Activated naive CD8-positive, alpha-beta T cell (primary cell): ENCODE measurements at regions not wholly inside any gene's neighbourhood (a gene's known extent, or its start where the extent isn't known, plus 50 kb on each side); places are given as distances from the start of the nearest gene placed in this dataset.
"Not testable (repeated sequence)": the region's sequence is repeated elsewhere in the genome, so short reads cannot be mapped to it uniquely, and the experiment has no call there.

Source experiments
- H3K27ac Mint-ChIP-seq: one replicate; pipeline ENCODE4 v1.8.0; 2021; ENCODE audit warnings: mixed read lengths
- H3K27me3 Mint-ChIP-seq: one replicate; pipeline ENCODE4 v1.8.0; 2021; ENCODE audit warnings: mixed read lengths
- H3K36me3 Mint-ChIP-seq: one replicate; pipeline ENCODE4 v1.8.0; 2021; ENCODE audit warnings: mixed read lengths
- H3K4me1 Mint-ChIP-seq: one replicate; pipeline ENCODE4 v1.8.0; 2021; ENCODE audit warnings: low read depth, mixed read lengths
- H3K4me3 Mint-ChIP-seq: one replicate; pipeline ENCODE4 v1.8.0; 2021; ENCODE audit warnings: mild to moderate bottlenecking, mixed read lengths
- H3K9me3 Mint-ChIP-seq: one replicate; pipeline ENCODE4 v1.8.0; 2021; ENCODE audit warnings: low read depth, mixed read lengths

DNA sequence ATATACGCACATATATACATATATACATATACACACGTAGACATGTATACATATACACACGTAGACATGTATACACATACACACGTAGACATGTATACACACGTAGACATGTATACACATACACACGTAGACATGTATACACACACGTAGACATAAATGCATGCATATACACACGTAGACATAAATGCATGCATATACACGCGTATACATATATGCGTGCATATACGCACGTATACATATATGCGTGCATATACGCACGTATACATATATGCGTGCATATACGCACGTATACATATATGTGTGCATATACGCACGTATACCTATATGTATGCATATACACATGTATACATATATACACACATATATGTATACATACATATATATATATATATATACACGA is 114.9 kb upstream of the XIST start:
- H3K4me3 Mint-ChIP-seq, H3K36me3 Mint-ChIP-seq: not testable (repeated sequence)

DNA sequence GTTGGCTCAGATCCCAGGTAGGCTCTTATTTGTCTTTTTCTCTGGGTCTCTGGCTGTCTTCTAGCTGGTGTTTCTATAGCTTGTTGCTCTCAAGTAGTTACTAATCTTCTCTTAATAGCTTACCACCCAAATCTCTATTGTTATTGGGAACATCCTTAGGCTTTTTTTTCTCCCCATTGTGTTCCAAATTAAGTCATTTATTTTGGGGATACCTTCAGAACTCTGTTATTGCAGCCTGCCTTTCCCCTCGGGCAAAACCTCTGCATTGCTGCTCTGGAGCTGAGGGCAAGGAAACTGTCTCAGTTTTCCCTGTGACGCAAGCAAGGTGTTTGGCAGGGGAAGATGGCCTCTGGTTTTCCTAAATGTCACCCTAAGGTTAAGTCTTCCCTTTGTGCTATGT is 113.3 kb upstream of the XIST start:
- H3K27me3 Mint-ChIP-seq = no peaks in the 10 kb centered on the region
- no peaks in the 10 kb centered on the region for H3K9me3 Mint-ChIP-seq
- H3K4me3 Mint-ChIP-seq = no peak overlapping the region
- no peak overlapping the region for H3K27ac Mint-ChIP-seq
- H3K36me3 Mint-ChIP-seq = peaks cover 4% of the 10 kb centered on the region
- peaks cover 28% of the 10 kb centered on the region for H3K4me1 Mint-ChIP-seq

More for the DNA sequence above, 114.9 kb upstream of the XIST start:
- H3K27me3 Mint-ChIP-seq, H3K27ac Mint-ChIP-seq, H3K9me3 Mint-ChIP-seq: not testable (repeated sequence)
- H3K4me1 Mint-ChIP-seq = peaks cover 16% of the 10 kb centered on the region

DNA sequence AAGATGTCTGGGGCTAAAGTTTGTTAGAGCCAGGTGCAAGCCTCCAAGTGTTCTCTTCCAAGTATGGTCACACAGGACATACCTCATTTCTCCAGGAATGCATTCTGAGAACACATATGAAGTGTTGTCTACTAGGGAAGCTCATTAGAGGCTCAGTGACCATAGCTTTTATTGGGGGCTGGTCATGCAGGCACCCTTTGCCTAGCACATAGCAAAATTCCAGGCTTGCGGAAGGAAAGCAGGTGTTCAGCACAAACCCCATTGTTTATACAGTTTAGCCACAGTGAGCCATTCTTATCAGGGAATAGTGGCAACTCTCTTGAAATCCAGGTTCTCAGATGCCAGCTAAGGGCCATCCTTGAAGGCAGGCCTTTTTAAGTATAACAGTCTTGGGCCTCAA is 112.1 kb upstream of the XIST start:
- Mint-ChIP-seq H3K9me3 (no peaks in the 10 kb centered on the region), H3K4me1 (peaks cover 35% of the 10 kb centered on the region), H3K27ac (peak overlapping the region; percentile 34)

DNA sequence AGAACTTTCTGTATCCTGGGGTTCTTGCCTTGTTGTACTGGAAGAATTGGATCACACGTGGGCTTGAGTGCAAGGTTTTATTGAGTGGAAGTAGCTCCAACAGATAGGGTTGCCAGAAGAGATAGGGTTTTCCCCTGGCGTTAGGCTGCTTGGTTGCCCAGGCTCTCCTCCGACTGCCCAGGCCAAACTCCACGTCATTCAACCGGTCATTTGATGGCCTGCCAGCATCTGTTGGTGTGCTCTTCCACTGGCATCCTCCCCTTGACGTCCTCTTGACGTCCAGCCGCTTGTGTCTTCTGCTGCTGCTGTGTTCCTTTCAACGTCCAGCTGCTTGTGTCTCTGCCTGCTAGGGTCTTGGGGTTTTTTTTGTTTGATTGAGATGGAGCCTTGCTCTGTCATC is 111.2 kb upstream of the XIST start:
- Mint-ChIP-seq H3K9me3 (no peaks in the 10 kb centered on the region), H3K4me1 (peaks cover 41% of the 10 kb centered on the region), H3K27ac (peak overlapping the region; percentile 34), H3K27me3 (no peaks in the 10 kb centered on the region), H3K4me3 (no peak overlapping the region), H3K36me3 (peaks cover 4% of the 10 kb centered on the region)

More for the DNA sequence above, 112.1 kb upstream of the XIST start:
- no peak overlapping the region for H3K4me3 Mint-ChIP-seq
- peaks cover 4% of the 10 kb centered on the region for H3K36me3 Mint-ChIP-seq
- no peaks in the 10 kb centered on the region for H3K27me3 Mint-ChIP-seq

DNA sequence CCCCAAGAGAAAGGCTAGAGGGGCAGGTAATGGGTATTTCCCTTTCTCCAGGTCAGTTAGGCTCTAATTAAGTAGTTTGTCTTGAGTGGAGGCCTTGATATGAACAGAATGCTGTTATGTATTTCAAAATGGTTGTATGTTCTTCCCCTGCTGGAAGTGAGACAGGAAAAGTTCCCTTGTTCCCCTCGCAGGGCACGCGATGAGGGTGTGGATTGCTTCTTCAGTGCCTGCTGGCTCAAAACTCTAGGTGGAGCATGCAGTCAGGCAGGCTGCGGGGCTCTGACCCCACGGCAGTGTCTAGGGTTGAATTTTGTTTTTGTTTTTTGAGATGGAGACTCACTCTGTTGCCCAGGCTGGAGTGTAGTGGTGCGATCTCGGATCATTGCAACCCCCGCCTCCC is 110.4 kb upstream of the XIST start:
- H3K4me3 Mint-ChIP-seq = no peak overlapping the region
- H3K4me1 Mint-ChIP-seq = peaks cover 46% of the 10 kb centered on the region
- no peak overlapping the region for H3K27ac Mint-ChIP-seq
- H3K27me3 Mint-ChIP-seq = no peaks in the 10 kb centered on the region
- H3K36me3 Mint-ChIP-seq = peaks cover 6% of the 10 kb centered on the region
- H3K9me3 Mint-ChIP-seq = no peaks in the 10 kb centered on the region

DNA sequence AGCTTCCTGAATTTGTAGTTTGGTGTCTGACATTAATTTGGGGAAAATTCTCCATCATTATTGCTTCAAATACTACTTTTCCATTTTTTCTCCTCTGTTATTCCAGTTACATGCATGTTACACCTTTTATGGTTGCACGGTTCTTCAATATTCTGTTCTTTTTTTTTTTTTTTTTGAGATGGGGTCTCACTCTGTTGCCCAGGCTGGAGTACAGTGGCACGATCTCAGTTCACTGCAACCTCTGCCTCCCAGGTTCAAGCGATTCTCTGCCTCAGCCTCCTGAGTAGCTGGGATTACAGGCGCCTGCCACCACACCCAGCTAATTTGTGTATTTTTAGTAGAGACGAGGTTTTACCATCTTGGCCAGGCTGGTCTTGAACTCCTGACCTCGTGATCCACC is 109.4 kb upstream of the XIST start:
- H3K9me3 Mint-ChIP-seq, H3K36me3 Mint-ChIP-seq, H3K27ac Mint-ChIP-seq, H3K27me3 Mint-ChIP-seq, H3K4me3 Mint-ChIP-seq: not testable (repeated sequence)
- peaks cover 48% of the 10 kb centered on the region for H3K4me1 Mint-ChIP-seq

DNA sequence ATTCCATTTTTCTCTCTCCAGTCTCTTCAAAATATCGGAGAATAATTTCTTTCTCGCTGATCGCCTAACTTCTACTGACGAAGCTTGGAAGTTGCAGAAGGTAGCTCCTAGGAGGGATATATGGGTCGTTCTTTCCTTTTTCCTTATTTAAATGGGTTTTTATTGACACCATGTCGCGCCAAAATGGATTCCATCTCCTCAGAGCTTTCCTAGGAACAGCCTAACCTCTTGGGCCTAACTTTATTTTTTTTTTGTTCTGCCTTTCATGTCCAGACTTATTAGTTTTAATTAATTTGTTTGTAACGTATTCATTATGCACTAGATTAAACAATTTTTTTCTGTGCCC is 92.0 kb upstream of the XIST start:
- Mint-ChIP-seq H3K27ac (peak overlapping the region; percentile 97), H3K27me3 (no peaks in the 10 kb centered on the region), H3K36me3 (peaks cover 6% of the 10 kb centered on the region), H3K4me1 (peaks cover 26% of the 10 kb centered on the region), H3K4me3 (peak overlapping the region; percentile 92), H3K9me3 (no peaks in the 10 kb centered on the region)

DNA sequence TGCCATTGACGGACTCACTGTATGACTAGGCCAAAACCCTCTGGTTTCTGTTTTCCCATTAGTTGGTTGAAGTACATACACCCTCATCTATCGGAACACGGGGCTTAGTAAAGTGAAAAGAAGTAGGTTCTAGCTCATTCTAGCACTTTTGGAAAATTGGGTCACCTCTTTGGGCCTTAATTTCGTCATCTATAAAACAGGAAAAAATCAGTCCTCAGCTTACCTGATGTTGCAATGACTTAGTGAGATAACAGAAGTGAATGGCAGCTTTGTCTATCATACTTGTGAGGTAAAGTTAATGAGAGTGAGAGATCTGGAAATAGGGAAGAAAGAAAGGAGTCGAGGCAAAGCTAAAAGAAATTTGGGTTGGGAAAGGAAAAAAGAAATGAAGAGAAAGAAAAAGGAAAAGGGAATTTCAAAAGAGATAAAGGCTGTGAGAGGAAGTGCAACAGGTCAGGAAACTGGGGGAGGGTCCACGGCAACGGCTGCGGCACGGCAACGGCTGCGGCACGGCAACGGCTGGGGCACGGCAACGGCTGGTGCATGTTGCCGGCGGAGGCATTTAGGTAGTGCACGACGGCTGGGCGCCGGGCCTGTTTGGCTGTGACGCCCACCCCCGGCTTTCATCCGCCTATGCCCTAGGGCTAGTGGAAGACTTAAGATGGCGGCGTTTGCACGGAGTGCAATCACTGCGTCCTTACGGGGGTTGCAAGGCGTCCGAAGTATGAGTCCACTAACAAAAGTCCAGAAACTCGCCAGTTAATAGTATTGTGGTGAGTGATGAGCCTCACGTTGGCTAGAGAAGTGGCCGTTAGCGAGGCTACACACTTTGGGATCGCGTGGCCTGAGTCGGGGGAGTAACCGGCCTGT is 91.4 kb upstream of the XIST start:
- Mint-ChIP-seq H3K4me3 (peak overlapping the region; percentile 92), H3K27me3 (no peaks in the 10 kb centered on the region), H3K9me3 (no peaks in the 10 kb centered on the region), H3K27ac (peak overlapping the region; percentile 97), H3K4me1 (peaks cover 23% of the 10 kb centered on the region), H3K36me3 (peaks cover 6% of the 10 kb centered on the region)

DNA sequence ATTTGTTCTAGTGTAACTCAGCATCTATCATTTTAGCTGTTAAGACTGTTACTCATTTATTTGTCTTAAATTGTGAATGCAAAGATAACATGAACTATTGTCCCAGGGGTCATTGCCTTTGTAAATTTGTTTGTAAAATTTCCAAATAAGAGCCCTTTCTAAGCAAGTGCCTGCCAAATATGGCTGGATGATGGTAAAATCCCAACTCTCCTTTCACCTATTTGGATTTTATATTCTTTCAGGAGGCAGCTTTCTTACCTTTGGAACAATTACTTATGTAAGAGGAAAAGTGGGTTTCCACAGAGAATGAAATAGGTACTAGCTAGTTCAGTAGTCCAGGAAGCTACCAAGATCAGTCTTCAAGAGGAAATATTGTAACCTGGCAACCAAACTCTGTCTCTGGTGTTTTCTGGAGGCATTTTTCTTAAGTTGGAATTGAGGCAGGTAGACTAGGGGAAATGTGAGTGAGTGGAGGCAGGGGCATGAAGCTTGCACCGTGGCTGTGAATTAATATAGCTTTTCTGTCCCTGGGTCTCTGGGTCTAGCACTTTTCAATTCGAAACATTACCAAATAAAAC is 88.5 kb upstream of the XIST start:
- H3K9me3 Mint-ChIP-seq = no peaks in the 10 kb centered on the region
- H3K36me3 Mint-ChIP-seq = peaks cover 4% of the 10 kb centered on the region
- peaks cover 13% of the 10 kb centered on the region for H3K4me1 Mint-ChIP-seq
- no peak overlapping the region for H3K4me3 Mint-ChIP-seq
- no peak overlapping the region for H3K27ac Mint-ChIP-seq
- no peaks in the 10 kb centered on the region for H3K27me3 Mint-ChIP-seq

DNA sequence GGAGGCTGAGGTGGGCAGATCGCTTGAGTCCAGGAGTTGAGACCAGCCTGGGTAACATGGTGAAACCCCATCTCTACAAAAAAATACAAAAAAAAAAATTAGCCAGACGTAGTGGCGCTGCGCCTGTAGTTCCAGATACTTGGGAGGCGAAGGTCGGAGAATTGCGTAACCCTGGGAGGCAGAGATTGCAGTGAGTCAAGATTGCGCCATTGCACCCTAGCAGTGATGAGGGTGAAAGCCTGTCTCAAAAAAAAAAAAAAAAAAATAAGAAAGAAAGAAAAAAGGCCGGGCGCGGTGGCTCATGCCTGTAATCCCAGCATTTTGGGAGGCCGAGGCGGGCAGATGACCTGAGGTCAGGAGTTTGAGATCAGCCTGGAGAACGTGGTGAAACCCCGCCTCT is 85.3 kb upstream of the XIST start:
- not testable (repeated sequence) for H3K27me3 Mint-ChIP-seq, H3K4me1 Mint-ChIP-seq, H3K27ac Mint-ChIP-seq, H3K9me3 Mint-ChIP-seq, H3K4me3 Mint-ChIP-seq, H3K36me3 Mint-ChIP-seq

DNA sequence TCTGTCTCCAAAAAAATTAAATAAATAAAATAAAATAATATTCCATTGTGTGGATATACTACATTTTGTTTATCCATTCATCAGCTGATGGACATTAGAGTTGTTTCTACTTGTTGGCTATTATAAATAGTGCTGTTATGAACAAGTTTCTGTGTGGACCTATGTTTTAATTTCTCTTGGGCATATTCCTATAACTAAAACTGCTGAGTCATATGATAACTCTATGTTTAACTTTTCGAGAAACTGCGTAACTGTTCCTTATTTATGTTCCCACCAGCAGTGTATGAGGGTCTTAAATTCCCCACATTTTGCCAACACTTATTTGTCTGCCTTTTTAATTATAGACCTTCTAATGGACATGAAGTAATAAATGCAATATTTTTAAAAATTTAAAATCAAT is 80.0 kb upstream of the XIST start:
- Mint-ChIP-seq H3K27ac (no peak overlapping the region), H3K36me3 (no peaks in the 10 kb centered on the region), H3K9me3 (no peaks in the 10 kb centered on the region), H3K4me3 (no peak overlapping the region), H3K4me1 (no peaks in the 10 kb centered on the region), H3K27me3 (no peaks in the 10 kb centered on the region)

DNA sequence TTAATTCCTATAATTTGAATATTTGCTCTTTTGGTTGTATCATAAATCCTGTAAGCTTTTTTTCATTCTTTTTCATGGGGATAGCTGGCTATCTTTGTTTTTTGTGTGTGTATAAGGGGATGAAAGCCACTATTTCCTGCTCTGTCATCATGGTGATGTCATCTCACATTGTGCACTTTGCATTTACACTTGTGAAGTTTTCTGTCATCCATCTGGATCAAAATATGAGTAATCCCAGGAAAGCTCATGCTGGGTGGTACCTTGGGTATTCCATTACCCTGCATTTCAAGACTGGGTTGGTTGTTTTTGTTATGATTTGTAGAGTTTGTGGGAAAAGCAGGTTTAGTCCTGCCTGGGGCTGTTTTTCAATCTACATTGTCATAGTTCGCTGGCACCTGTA is 77.8 kb upstream of the XIST start:
- no peaks in the 10 kb centered on the region for H3K36me3 Mint-ChIP-seq
- H3K4me1 Mint-ChIP-seq = no peaks in the 10 kb centered on the region
- H3K4me3 Mint-ChIP-seq = no peak overlapping the region
- H3K27me3 Mint-ChIP-seq = no peaks in the 10 kb centered on the region
- H3K27ac Mint-ChIP-seq = no peak overlapping the region
- H3K9me3 Mint-ChIP-seq = no peaks in the 10 kb centered on the region

DNA sequence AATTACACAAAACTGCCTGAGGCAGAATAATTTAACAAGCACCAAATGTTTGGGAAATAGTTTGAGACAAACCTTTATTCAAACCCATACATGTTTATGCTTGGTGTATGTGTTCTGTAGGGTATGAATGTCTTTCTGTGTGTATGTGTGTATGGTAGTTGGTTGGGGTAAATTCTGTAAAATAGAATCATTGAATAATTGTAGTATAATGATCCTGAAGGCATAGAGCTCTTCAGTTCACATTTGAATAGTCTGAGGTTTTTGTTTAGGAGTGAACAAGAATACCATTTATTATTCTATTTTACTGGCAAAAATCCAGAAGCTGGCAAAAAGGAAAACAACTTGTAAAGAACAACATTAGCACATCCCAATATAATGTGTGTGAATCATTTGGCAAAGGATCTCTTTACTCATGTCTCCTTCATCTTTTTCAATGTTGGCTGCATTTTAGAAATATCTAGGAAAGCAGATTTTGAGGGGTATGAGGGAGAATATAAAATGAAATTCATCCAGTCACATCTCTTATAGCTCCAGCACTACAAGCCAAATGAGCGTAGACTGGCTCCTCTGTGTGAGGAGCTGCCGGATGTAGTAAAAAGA is 70.4 kb upstream of the XIST start:
- Mint-ChIP-seq H3K36me3 (no peaks in the 10 kb centered on the region), H3K27me3 (no peaks in the 10 kb centered on the region), H3K27ac (no peak overlapping the region), H3K9me3 (no peaks in the 10 kb centered on the region), H3K4me1 (no peaks in the 10 kb centered on the region), H3K4me3 (no peak overlapping the region)

DNA sequence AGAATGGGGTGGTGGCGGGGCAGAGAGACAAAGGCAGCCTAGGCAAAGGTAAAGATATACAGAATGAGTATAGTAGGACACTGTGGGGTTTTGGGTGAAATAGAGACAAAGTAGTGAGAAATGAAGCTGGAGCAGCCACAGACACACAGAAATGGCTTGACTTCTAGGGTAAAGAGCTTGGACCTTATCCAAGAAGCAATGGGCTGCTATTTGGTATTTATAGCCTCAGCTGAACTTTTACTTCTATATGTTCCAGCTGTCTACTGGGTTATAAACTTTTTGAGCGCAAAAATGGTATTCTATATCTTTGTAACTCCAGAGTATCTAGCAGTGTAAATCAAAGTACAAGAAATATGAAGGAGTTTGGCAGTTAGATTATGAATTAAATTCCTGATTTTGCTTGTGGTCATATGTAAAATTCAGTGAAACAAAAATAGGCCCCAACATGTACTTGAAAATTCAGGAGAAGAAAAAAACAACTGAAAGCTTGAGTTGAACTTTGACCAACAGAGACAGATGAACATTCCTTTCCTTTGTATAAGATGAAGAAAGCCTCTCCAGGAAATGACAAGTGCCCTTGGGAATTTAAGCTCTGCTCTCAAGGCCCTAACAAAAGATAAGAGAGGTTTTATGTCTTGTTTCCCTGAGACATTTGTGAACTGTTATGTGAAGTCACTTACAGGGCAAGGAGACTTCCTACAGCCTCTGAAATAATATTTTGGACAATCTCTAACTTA is 64.6 kb upstream of the XIST start:
- Mint-ChIP-seq H3K36me3 (no peaks in the 10 kb centered on the region), H3K9me3 (no peaks in the 10 kb centered on the region), H3K4me1 (no peaks in the 10 kb centered on the region), H3K4me3 (no peak overlapping the region), H3K27ac (no peak overlapping the region), H3K27me3 (no peaks in the 10 kb centered on the region)

DNA sequence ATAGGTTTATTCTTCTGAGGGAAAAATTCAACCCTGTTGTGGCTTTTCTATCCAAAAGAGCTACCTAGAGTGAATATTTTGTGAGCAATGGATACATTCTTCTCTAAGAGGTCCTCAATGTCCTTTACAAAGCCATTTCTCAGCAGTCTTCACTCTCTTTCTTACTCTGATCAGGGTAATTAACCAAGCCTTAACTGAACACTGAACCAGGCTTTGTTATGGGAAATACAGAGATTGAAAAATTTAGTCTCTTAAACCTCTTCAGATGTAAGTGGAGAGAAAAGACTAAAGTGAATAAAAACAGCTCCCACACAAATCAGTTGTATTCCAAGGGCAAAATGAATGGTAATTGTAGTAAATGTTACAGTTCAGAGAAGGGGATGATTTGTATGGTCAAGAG is 64.0 kb upstream of the XIST start:
- no peak overlapping the region for H3K27ac Mint-ChIP-seq
- H3K4me1 Mint-ChIP-seq = no peaks in the 10 kb centered on the region
- no peak overlapping the region for H3K4me3 Mint-ChIP-seq
- no peaks in the 10 kb centered on the region for H3K36me3 Mint-ChIP-seq
- no peaks in the 10 kb centered on the region for H3K9me3 Mint-ChIP-seq
- no peaks in the 10 kb centered on the region for H3K27me3 Mint-ChIP-seq
